ENCODE measurements at regions not wholly inside any gene's neighbourhood (a gene's known extent, or its start where the extent isn't known, plus 50 kb on each side); places are given as distances from the start of the nearest gene placed in this dataset.
"Not testable (repeated sequence)": the region's sequence is repeated elsewhere in the genome, so short reads cannot be mapped to it uniquely, and the experiment has no call there.

GRCh38 chr13:54599413-54599812 is 1570.8 kb downstream of the OLFM4 start:
- no peak overlapping the region for H3K4me3 ChIP-seq
- ATAC-seq (replicated peaks in 6 of 8) = no peak
- in situ Hi-C loops (cut with MboI; ENCODE audit: low pct_unique_long_range_greater_than_20kb in 2 of 9, low sequenced_read_pairs in 9 of 9, unreplicated experiment in 9 of 9) = no loop called here
- H3K4me1 ChIP-seq (replicated peaks in 1 of 2) = peaks cover 0 to 8% of the 10 kb centered on the region in 2 donors
- 0 to 40% (median 9%) methylated on average over 1 of the region's 1 CpG; no CpG with 5 or more reads in 1 of the 10 experiments for WGBS, 10 experiments
- H3K27ac ChIP-seq = no peak overlapping the region

- WGBS, 10 experiments = 0 to 100% (median 67%) methylated on average over 1 of the region's 1 CpG; no CpG with 5 or more reads in 3 of the 10 experiments
- Histone ChIP-seq H3K4me3 (no peak overlapping the region), H3K27ac (no peak overlapping the region), H3K4me1 (replicated peaks in 1 of 2) (peaks cover 0 to 14% of the 10 kb centered on the region in 2 donors)
- in situ Hi-C loops (cut with MboI; ENCODE audit: low pct_unique_long_range_greater_than_20kb in 2 of 9, low sequenced_read_pairs in 9 of 9, unreplicated experiment in 9 of 9) = no loop called here
- peak in 4 of 8 experiments; percentile 12 to 66 (median 62) for ATAC-seq (replicated peaks in 6 of 8)
These were observed 1578.3 kb downstream of the OLFM4 start for GRCh38 chr13:54606944-54607343.

GRCh38 chr13:54607421-54607820 is 1578.8 kb downstream of the OLFM4 start:
- Histone ChIP-seq H3K4me3 (no peak overlapping the region), H3K4me1 (replicated peaks in 1 of 2) (peaks cover 0 to 14% of the 10 kb centered on the region in 2 donors), H3K27ac (no peak overlapping the region)
- no peak for ATAC-seq (replicated peaks in 6 of 8)
- in situ Hi-C loops (cut with MboI; ENCODE audit: low pct_unique_long_range_greater_than_20kb in 2 of 9, low sequenced_read_pairs in 9 of 9, unreplicated experiment in 9 of 9) = no loop called here

- WGBS, 10 experiments = 4 to 78% (median 58%) methylated on average over 1 to 5 of the region's 5 CpGs; no CpG with 5 or more reads in 3 of the 10 experiments
- in situ Hi-C loops (cut with MboI; ENCODE audit: low pct_unique_long_range_greater_than_20kb in 2 of 9, low sequenced_read_pairs in 9 of 9, unreplicated experiment in 9 of 9) = no loop called here
- no peak overlapping the region for H3K27ac ChIP-seq
- H3K4me1 ChIP-seq (replicated peaks in 1 of 2) = peaks cover 14 to 37% of the 10 kb centered on the region in 2 donors
- ATAC-seq (replicated peaks in 6 of 8) = no peak
- H3K4me3 ChIP-seq = no peak overlapping the region
These were observed 1582.8 kb downstream of the OLFM4 start for GRCh38 chr13:54611390-54611789.

GRCh38 chr13:54614726-54615125 is 1586.1 kb downstream of the OLFM4 start:
- ATAC-seq (replicated peaks in 6 of 8) = peak in 5 of 8 experiments; percentile 91 to 99 (median 98)

GRCh38 chr13:54626504-54626903 is 1597.9 kb downstream of the OLFM4 start:
- H3K4me3 ChIP-seq; H3K4me1 ChIP-seq (replicated peaks in 1 of 2); in situ Hi-C loops (cut with MboI; ENCODE audit: low pct_unique_long_range_greater_than_20kb in 2 of 9, low sequenced_read_pairs in 9 of 9, unreplicated experiment in 9 of 9); ATAC-seq (replicated peaks in 6 of 8); H3K27ac ChIP-seq: not testable (repeated sequence)
- WGBS, 10 experiments = 50 to 100% (median 85%) methylated on average over 1 of the region's 1 CpG; no CpG with 5 or more reads in 4 of the 10 experiments

More at GRCh38 chr13:54614726-54615125, 1586.1 kb downstream of the OLFM4 start:
- 0 to 84% (median 30%) methylated on average over 1 to 5 of the region's 5 CpGs; no CpG with 5 or more reads in 2 of the 10 experiments for WGBS, 10 experiments
- Histone ChIP-seq H3K4me1 (replicated peaks in 1 of 2) (peaks cover 14 to 28% of the 10 kb centered on the region in 2 donors), H3K27ac (no peak overlapping the region), H3K4me3 (no peak overlapping the region)
- in situ Hi-C loops (cut with MboI; ENCODE audit: low pct_unique_long_range_greater_than_20kb in 2 of 9, low sequenced_read_pairs in 9 of 9, unreplicated experiment in 9 of 9) = no loop called here

- Histone ChIP-seq H3K27ac (no peak overlapping the region), H3K4me1 (replicated peaks in 1 of 2) (peaks cover 0 to 5% of the 10 kb centered on the region in 2 donors), H3K4me3 (no peak overlapping the region)
- ATAC-seq (replicated peaks in 6 of 8) = no peak
- in situ Hi-C loops (cut with MboI; ENCODE audit: low pct_unique_long_range_greater_than_20kb in 2 of 9, low sequenced_read_pairs in 9 of 9, unreplicated experiment in 9 of 9) = no loop called here
- WGBS, 10 experiments = 0 to 100% (median 97%) methylated on average over 1 to 2 of the region's 3 CpGs; no CpG with 5 or more reads in 2 of the 10 experiments
These were observed 1599.2 kb downstream of the OLFM4 start for GRCh38 chr13:54627646-54628372.

- in situ Hi-C loops (cut with MboI; ENCODE audit: low pct_unique_long_range_greater_than_20kb in 2 of 9, low sequenced_read_pairs in 9 of 9, unreplicated experiment in 9 of 9) = no loop called here
- Histone ChIP-seq H3K4me3 (no peak overlapping the region), H3K4me1 (replicated peaks in 1 of 2) (peaks cover 0 to 5% of the 10 kb centered on the region in 2 donors), H3K27ac (no peak overlapping the region)
- ATAC-seq (replicated peaks in 6 of 8) = no peak
- WGBS, 10 experiments = 0 to 100% (median 75%) methylated on average over 1 to 2 of the region's 2 CpGs; no CpG with 5 or more reads in 1 of the 10 experiments
These were observed 1599.8 kb downstream of the OLFM4 start for GRCh38 chr13:54628383-54628782.

GRCh38 chr13:54633456-54633855 is 1604.8 kb downstream of the OLFM4 start:
- Histone ChIP-seq H3K4me3 (no peak overlapping the region), H3K27ac (no peak overlapping the region), H3K4me1 (replicated peaks in 1 of 2) (no peaks in the 10 kb centered on the region)
- WGBS, 10 experiments = 0 to 100% (median 44%) methylated on average over 1 to 5 of the region's 5 CpGs; no CpG with 5 or more reads in 1 of the 10 experiments
- in situ Hi-C loops (cut with MboI; ENCODE audit: low pct_unique_long_range_greater_than_20kb in 2 of 9, low sequenced_read_pairs in 9 of 9, unreplicated experiment in 9 of 9) = no loop called here
- ATAC-seq (replicated peaks in 6 of 8) = no peak

GRCh38 chr13:54636231-54636630 is 1607.6 kb downstream of the OLFM4 start:
- Histone ChIP-seq H3K4me3 (no peak overlapping the region), H3K27ac (no peak overlapping the region), H3K4me1 (replicated peaks in 1 of 2) (no peaks in the 10 kb centered on the region)
- in situ Hi-C loops (cut with MboI; ENCODE audit: low pct_unique_long_range_greater_than_20kb in 2 of 9, low sequenced_read_pairs in 9 of 9, unreplicated experiment in 9 of 9) = no loop called here
- no peak for ATAC-seq (replicated peaks in 6 of 8)
- 33 to 100% (median 96%) methylated on average over 1 to 2 of the region's 2 CpGs; no CpG with 5 or more reads in 4 of the 10 experiments for WGBS, 10 experiments

GRCh38 chr13:54637366-54637765 is 1608.8 kb downstream of the OLFM4 start:
- 11 to 100% (median 67%) methylated on average over 1 of the region's 1 CpG for WGBS, 10 experiments
- Histone ChIP-seq H3K4me3 (no peak overlapping the region), H3K4me1 (replicated peaks in 1 of 2) (no peaks in the 10 kb centered on the region), H3K27ac (no peak overlapping the region)
- in situ Hi-C loops (cut with MboI; ENCODE audit: low pct_unique_long_range_greater_than_20kb in 2 of 9, low sequenced_read_pairs in 9 of 9, unreplicated experiment in 9 of 9) = no loop called here
- ATAC-seq (replicated peaks in 6 of 8) = peak in 5 of 8 experiments; percentile 22 to 62 (median 39)

GRCh38 chr13:54640719-54641118 is 1612.1 kb downstream of the OLFM4 start:
- ATAC-seq (replicated peaks in 6 of 8) = no peak
- in situ Hi-C loops (cut with MboI; ENCODE audit: low pct_unique_long_range_greater_than_20kb in 2 of 9, low sequenced_read_pairs in 9 of 9, unreplicated experiment in 9 of 9) = no loop called here

GRCh38 chr13:54643863-54644262 is 1615.2 kb downstream of the OLFM4 start:
- Histone ChIP-seq H3K4me3 (no peak overlapping the region), H3K27ac (no peak overlapping the region), H3K4me1 (replicated peaks in 1 of 2) (no peaks in the 10 kb centered on the region)
- no peak for ATAC-seq (replicated peaks in 6 of 8)
- in situ Hi-C loops (cut with MboI; ENCODE audit: low pct_unique_long_range_greater_than_20kb in 2 of 9, low sequenced_read_pairs in 9 of 9, unreplicated experiment in 9 of 9) = no loop called here

More at GRCh38 chr13:54640719-54641118, 1612.1 kb downstream of the OLFM4 start:
- Histone ChIP-seq H3K4me3 (no peak overlapping the region), H3K27ac (no peak overlapping the region), H3K4me1 (replicated peaks in 1 of 2) (no peaks in the 10 kb centered on the region)

GRCh38 chr13:54647275-54647674 is 1618.7 kb downstream of the OLFM4 start:
- Histone ChIP-seq H3K4me1 (replicated peaks in 1 of 2) (peaks cover 0 to 4% of the 10 kb centered on the region in 2 donors), H3K27ac (no peak overlapping the region), H3K4me3 (no peak overlapping the region)
- in situ Hi-C loops (cut with MboI; ENCODE audit: low pct_unique_long_range_greater_than_20kb in 2 of 9, low sequenced_read_pairs in 9 of 9, unreplicated experiment in 9 of 9) = no loop called here
- ATAC-seq (replicated peaks in 6 of 8) = no peak

Data from motor neuron (in vitro differentiated cells).